ENCODE measurements at regions not wholly inside any gene's neighbourhood (a gene's known extent, or its start where the extent isn't known, plus 50 kb on each side); places are given as distances from the start of the nearest gene placed in this dataset.

DNA sequence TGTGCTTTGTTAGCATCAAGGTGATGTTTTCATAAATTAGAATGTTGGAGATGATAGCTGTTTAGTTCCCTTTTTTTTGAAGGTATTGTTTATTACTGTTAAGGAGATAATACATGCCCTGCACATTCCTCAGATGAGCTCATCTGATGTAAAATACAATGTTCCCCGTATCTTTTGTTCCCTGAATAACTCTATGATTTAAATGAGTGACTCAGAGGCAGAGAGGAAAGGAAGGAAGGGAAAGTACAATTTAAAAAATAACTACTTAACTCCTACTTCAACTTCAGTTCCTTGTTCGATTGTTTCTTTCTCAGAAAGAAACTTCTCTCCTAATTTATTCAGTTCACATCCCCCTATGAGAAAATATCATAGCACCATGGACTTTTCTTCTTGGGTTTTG lies 208.7 kb downstream of the KCNE4 start:
- no peak overlapping the region for H3K4me3 Mint-ChIP-seq (ENCODE audit: unreplicated experiment)
- peaks cover 5% of the 10 kb centered on the region for H3K9me3 Mint-ChIP-seq (ENCODE audit: unreplicated experiment)
- H3K27ac Mint-ChIP-seq (ENCODE audit: unreplicated experiment) = no peak overlapping the region
- peaks cover 2% of the 10 kb centered on the region for H3K27me3 Mint-ChIP-seq (ENCODE audit: unreplicated experiment)
- H3K36me3 Mint-ChIP-seq (ENCODE audit: unreplicated experiment) = no peaks in the 10 kb centered on the region
- no peak for DNase-seq
- TF ChIP-seq, protein P1, sequence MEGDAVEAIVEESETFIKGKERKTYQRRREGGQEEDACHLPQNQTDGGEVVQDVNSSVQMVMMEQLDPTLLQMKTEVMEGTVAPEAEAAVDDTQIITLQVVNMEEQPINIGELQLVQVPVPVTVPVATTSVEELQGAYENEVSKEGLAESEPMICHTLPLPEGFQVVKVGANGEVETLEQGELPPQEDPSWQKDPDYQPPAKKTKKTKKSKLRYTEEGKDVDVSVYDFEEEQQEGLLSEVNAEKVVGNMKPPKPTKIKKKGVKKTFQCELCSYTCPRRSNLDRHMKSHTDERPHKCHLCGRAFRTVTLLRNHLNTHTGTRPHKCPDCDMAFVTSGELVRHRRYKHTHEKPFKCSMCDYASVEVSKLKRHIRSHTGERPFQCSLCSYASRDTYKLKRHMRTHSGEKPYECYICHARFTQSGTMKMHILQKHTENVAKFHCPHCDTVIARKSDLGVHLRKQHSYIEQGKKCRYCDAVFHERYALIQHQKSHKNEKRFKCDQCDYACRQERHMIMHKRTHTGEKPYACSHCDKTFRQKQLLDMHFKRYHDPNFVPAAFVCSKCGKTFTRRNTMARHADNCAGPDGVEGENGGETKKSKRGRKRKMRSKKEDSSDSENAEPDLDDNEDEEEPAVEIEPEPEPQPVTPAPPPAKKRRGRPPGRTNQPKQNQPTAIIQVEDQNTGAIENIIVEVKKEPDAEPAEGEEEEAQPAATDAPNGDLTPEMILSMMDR (IDR thresholded peaks at IDR 0.05; ENCODE audit: partially characterized antibody, unreplicated experiment) = no peak
- H3K4me1 Mint-ChIP-seq (ENCODE audit: low read depth, unreplicated experiment) = no peaks in the 10 kb centered on the region

DNA sequence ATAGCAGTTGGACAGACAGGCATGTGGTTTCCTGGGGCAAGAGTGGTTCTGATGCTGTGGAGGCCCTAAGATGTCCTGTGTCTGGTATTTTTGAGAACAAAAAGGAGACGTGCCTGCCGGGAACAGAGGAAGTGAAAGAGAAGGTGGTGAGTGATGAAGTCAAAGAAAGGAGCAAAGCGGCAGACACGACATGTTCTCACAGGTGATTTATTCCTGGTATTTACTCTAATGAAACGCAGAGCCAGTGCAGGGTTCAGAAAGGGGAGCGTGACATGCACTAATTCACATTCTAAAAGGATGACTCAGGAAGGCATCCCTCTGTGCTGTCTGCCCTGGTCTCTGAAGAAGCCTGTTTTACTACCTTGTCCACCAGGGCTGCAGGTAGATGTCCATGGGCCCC lies 211.0 kb downstream of the KCNE4 start:
- Mint-ChIP-seq H3K9me3 (ENCODE audit: unreplicated experiment) (no peaks in the 10 kb centered on the region), H3K27me3 (ENCODE audit: unreplicated experiment) (peaks cover 2% of the 10 kb centered on the region), H3K4me1 (ENCODE audit: low read depth, unreplicated experiment) (no peaks in the 10 kb centered on the region), H3K27ac (ENCODE audit: unreplicated experiment) (no peak overlapping the region), H3K4me3 (ENCODE audit: unreplicated experiment) (no peak overlapping the region), H3K36me3 (ENCODE audit: unreplicated experiment) (no peaks in the 10 kb centered on the region)
- TF ChIP-seq, protein P1 (IDR thresholded peaks at IDR 0.05; ENCODE audit: partially characterized antibody, unreplicated experiment) = no peak
- no peak for DNase-seq

DNA sequence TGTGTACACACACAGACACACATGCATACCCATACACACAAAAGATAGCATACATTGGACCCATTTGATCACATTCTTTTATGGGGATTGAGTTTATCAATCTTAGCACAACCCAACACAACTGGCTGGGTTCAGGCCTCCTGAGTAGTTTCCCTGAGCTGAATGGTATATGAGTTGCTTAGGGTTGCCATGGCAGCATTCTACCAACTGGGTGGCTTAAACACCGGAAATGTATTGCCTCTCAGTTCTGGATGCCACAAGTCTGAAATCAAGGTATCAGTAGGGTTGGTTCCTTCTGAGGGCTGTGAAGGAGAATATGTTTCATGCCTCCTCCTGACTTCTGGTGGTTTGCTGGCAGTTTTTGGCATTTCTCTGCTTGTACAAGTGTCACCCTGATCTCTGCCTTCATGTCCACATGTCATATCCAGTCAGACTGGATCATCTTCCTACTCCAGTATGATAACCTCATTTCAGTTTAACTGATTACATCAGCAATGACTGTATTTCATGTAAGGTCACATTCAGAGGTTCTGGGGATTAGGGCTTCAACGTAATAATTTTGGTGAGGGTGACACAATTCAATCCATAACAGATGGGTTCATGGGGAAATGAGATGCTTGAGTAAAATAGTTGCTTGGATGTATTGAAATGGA lies 212.7 kb downstream of the KCNE4 start:
- no peak overlapping the region for H3K27ac Mint-ChIP-seq (ENCODE audit: unreplicated experiment)
- H3K4me1 Mint-ChIP-seq (ENCODE audit: low read depth, unreplicated experiment) = no peaks in the 10 kb centered on the region
- TF ChIP-seq, protein P1 (IDR thresholded peaks at IDR 0.05; ENCODE audit: partially characterized antibody, unreplicated experiment) = no peak
- H3K9me3 Mint-ChIP-seq (ENCODE audit: unreplicated experiment) = no peaks in the 10 kb centered on the region
- no peaks in the 10 kb centered on the region for H3K36me3 Mint-ChIP-seq (ENCODE audit: unreplicated experiment)
- H3K4me3 Mint-ChIP-seq (ENCODE audit: unreplicated experiment) = no peak overlapping the region
- peaks cover 2% of the 10 kb centered on the region for H3K27me3 Mint-ChIP-seq (ENCODE audit: unreplicated experiment)
- no peak for DNase-seq

DNA sequence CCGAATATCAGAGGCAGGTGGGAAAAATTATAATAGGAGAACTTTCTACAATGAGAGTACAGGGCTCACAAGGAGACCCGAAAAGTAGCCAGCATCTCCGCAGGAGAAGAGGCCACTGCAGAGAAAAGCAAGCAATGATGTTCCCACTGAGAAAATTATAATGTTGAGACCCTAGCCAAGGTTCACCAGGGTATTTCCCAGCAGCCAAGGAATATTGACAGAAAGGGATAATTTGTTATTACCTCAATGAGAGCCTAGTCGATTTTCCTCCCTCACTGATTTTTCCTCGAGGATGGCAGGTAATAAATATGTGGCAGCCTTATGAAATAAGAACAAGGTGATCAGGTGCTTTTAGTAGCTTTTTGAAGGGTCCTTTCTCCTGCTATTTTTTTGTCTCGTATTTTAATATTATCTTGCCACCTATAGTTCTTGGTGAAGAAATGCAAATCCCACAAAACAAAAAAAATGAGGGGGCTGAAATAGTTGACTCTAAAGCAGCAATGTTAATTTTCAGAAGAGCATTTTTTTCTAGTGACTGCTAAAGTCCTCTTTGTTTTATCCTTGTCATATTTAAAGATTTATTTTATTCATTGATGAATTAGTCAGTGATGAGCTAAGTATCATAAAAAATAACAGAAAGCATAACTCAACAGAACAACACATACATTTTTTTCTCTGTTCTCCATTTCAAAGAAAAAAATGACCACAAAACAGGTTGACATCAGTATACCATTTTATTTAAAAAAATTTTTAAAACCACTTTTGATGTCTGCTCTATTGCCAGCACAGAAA lies 215.4 kb downstream of the KCNE4 start:
- DNase-seq = no peak
- TF ChIP-seq, protein P1 (IDR thresholded peaks at IDR 0.05; ENCODE audit: partially characterized antibody, unreplicated experiment) = no peak
- Mint-ChIP-seq H3K36me3 (ENCODE audit: unreplicated experiment) (no peaks in the 10 kb centered on the region), H3K9me3 (ENCODE audit: unreplicated experiment) (no peaks in the 10 kb centered on the region), H3K4me3 (ENCODE audit: unreplicated experiment) (no peak overlapping the region), H3K27me3 (ENCODE audit: unreplicated experiment) (peaks cover 2% of the 10 kb centered on the region), H3K27ac (ENCODE audit: unreplicated experiment) (no peak overlapping the region), H3K4me1 (ENCODE audit: low read depth, unreplicated experiment) (no peaks in the 10 kb centered on the region)

DNA sequence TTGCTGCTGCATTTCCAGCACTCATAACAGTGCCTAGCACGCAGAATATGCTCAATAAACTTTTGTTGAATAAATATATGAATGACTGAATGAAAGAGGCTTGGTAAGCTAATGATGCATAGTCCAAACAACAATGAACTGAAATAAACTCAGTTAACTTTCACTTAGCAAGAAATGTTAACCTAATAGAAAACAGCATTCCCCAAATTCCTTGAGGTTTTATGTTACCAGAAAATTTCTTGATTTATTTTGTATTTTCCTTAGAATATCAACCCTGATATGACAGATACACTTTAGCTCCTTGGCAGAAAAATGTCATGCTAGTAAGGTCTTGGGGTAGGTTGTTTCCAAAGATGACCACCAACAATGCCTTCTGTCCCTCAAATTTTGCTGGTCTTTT lies 217.4 kb downstream of the KCNE4 start:
- DNase-seq = no peak
- TF ChIP-seq, protein P1 (IDR thresholded peaks at IDR 0.05; ENCODE audit: partially characterized antibody, unreplicated experiment) = no peak
- Mint-ChIP-seq H3K27ac (ENCODE audit: unreplicated experiment) (no peak overlapping the region), H3K4me1 (ENCODE audit: low read depth, unreplicated experiment) (no peaks in the 10 kb centered on the region), H3K36me3 (ENCODE audit: unreplicated experiment) (no peaks in the 10 kb centered on the region), H3K9me3 (ENCODE audit: unreplicated experiment) (no peaks in the 10 kb centered on the region), H3K4me3 (ENCODE audit: unreplicated experiment) (no peak overlapping the region), H3K27me3 (ENCODE audit: unreplicated experiment) (peaks cover 2% of the 10 kb centered on the region)
